Ishikawa (cell line): ENCODE measurements at regions not wholly inside any gene's neighbourhood (a gene's known extent, or its start where the extent isn't known, plus 50 kb on each side); places are given as distances from the start of the nearest gene placed in this dataset.

Experiments
- CEBPB ChIP-seq: IDR thresholded peaks from 2 replicates; pipeline ENCODE4 v1.6.1; 2012
- CREB1 ChIP-seq: IDR thresholded peaks from 2 replicates; pipeline ENCODE4 v1.6.1; 2012; ENCODE audit warnings: low read depth
- EGR1 ChIP-seq: IDR thresholded peaks from 2 replicates; pipeline ENCODE4 v1.6.1; 2012
- EP300 ChIP-seq: IDR thresholded peaks from 2 replicates; pipeline ENCODE4 v1.6.1; 2012; ENCODE audit warnings: borderline replicate concordance
- MAX ChIP-seq: IDR thresholded peaks from 2 replicates; pipeline ENCODE4 v1.6.1; 2012
- RAD21 ChIP-seq: IDR thresholded peaks from 2 replicates; pipeline ENCODE4 v1.6.1; 2012; ENCODE audit warnings: low read depth
- TAF1 ChIP-seq: IDR thresholded peaks from 2 replicates; pipeline ENCODE4 v1.6.1; 2012; ENCODE audit warnings: low read depth, mild to moderate bottlenecking
- TEAD4 ChIP-seq: IDR thresholded peaks from 2 replicates; pipeline ENCODE4 v1.6.1; 2012
- USF1 ChIP-seq: IDR thresholded peaks from 2 replicates; pipeline ENCODE4 v1.6.1; 2012
- YY1 ChIP-seq: IDR thresholded peaks from 2 replicates; pipeline ENCODE4 v1.6.1; 2012; ENCODE audit warnings: low read depth

GRCh38 chr21:16343776-16344175 lies 614.0 kb downstream of the USP25 start:
- TF ChIP-seq RAD21, result no peak
- TF ChIP-seq YY1, result no peak
- no peak for TF ChIP-seq EGR1
- no peak for TF ChIP-seq CEBPB
- TF ChIP-seq USF1, result no peak
- no peak for TF ChIP-seq MAX
- no peak for TF ChIP-seq TEAD4
- no peak for TF ChIP-seq EP300
- no peak for TF ChIP-seq CREB1
- TF ChIP-seq TAF1, result no peak
